ENCODE measurements at regions not wholly inside any gene's neighbourhood (a gene's known extent, or its start where the extent isn't known, plus 50 kb on each side); places are given as distances from the start of the nearest gene placed in this dataset.
"Not testable (repeated sequence)": the region's sequence is repeated elsewhere in the genome, so short reads cannot be mapped to it uniquely, and the experiment has no call there.

DNA sequence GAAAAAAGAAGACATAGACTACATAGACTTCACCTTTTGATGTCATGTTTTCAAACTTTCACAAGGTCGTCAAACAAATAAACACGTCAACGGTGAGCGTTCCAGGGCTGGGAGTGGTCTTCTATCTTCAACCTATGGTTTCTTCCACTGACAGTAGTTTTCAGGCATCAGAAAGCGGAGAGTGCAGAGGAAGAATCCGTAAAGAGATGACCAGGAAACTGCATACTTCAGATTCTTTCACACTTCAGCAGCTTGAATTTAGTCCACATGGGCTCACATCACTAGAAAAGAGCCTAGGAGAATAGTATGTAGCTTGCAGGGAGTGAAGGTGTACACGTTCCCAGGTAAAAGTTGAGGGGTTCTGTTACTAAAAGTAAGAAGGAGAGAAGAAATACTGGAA is 58.5 kb downstream of the NPY1R start:
- DNase-seq: no peak

DNA sequence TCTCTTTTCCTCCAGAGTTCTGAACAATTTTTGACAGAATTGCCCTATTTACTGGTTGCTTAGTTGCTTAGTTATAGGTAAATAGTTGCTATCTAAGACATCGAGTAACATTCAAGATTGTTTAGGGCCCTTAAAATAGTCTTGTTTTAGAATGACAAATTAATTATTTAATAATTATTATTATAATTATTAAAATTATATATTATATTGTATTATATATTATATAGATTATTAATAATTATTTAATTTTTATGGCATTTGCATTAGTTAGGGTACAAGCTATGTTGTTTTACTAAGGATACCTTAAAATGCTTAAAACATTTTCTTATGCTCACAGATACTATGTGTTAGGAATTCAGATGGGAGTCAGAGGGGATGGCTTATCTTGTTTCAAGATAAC is 59.2 kb downstream of the NPY1R start:
- DNase-seq: no peak

DNA sequence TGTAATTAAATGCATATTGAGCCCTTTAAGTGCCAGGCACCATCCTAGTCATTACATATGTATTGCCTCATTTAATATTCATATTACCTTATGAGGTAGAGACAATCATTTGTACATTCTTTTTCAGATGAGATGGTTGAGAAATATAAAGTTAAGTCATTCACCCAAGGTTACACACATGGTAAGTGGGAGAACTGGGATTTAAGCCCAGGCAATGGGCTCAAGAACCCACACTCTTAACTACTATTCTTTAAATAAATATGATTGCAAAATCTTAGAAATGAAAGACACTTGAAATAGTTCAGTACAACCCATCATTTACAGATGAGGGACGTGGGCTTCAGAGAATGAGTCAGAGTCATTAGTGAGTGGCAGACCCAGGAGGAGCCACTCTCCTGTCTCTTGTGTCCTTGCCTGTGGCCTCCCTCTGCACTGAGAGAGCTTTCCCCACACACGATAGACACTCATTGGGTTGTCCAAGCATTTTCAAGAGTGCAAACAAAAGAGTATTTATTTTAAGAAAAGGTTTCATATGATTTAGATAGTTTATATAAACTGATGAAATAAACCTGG is 60.8 kb downstream of the NPY1R start:
- no peak for DNase-seq

DNA sequence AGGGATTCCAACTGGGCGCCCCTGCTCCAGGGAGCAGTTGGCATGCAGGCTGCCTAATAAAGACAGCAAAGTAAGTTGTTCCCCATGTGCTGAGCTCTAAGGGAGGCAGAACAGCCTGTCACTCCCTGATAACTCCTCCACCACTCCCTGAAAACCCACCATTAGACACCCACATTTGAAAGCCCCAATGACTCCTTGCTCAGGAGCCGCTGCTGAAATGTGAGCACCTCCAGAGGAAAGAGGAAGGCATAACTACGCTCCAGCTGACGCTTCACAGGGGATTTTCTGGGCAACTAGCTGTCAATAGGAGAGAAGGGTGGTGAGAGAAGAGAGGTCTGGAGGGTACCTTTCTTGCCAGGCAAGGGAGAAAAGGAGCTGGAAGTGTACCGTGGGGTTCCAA is 62.5 kb downstream of the NPY1R start:
- DNase-seq: no peak

DNA sequence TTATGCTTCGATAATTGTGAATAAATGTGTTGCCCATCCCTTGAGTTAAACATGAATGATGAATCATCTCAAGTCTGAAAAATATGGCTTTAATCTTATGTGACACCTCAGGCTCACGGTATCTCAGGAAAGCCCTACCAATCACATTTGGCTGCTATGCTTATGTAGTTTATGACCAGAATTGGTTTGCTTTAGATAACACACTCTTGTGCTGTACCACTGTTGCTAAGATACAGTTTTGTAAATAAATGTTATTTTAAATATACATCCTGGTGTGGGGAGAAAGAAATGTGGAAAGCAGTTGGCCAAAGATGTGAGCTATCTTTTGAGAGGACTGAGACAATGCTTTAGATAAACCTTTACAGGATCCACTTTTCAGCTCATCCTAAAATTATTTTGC is 63.2 kb downstream of the NPY1R start:
- no peak for DNase-seq

DNA sequence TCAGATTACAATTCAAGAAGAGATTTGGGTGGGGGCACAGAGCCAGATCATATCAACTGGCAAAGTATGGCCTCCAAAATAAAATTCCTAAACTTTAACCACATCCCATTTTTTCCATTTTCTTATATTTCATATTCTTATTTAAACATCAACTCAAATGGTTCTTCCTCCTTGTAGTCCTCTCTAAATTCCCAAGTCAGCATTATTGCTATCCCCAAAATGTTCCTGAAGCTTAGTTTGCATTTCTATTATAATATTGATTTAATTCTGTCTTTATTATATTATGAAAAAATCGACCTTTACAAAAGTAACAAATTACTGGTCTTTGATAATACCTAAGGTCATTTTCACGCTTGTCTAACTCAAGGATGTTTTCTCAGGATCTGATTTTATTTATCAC is 67.5 kb downstream of the NPY1R start:
- DNase-seq: no peak

DNA sequence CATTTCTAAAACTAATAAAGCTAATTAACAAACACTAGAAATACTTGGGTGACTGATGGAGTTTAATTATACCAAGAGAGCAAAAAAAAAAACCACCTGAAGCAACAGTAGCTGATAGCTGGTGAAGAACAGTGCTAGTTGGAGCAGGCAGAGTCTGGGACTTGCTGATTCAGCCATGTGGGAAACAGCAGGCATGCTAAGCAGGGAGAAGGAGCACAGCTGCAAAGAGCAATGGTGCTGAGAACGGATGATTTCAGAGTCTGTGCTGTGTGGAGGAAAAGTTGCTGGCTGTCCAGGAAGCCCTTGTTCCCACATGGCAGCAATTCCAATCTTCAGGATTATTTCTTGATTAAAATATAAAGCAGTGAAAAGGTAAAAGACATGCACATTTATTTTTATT is 68.8 kb downstream of the NPY1R start:
- no peak for DNase-seq

DNA sequence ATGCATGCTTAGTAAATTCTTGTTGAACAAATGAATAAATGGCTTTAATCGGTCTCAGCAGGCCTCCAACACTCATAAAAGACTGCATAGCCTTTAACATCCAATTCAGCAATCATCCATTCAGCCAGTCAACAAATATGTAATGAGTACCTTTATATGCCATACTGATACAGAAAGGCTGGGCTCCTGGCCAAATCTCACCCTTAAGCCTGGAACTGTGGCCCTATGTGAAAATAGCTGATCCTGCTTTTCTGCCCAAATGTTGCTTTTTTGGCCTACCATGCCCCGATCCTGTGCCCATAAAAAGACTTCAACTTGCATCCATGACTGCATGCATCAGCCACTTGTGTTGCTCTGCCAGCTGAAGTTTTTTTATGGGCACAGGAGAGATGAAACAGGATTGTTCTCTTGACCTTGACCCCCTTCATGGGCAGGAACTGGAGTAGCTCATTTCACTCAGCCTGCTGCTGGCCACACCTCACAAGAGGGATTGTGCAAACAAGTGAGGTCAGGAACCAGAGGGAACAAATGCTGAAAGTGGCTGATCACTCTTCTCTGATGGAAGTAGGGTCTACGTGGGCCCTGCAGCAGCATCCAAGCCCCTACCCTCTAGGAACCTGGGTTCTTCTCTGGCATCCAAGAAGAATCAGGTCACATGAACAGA is 75.6 kb downstream of the NPY1R start:
- no peak for DNase-seq

DNA sequence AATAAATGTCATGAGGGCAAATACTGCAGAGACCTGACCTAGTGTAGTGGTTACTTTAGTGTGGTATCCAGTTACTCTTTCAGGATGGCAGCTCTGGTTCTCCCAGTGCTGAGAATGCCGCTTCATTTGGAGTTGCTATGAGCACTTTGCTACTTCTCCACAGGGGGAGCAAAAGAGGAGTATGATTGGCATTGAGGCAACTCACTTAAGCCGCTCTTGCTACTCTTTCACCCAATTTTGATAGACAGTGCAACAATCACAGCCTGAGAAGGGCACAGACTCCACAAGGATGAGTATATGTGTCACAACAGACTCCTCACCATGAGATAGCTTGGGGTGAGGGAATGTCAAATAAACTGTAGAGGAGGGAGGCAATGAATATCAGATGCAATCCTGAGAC is 81.2 kb downstream of the NPY1R start:
- DNase-seq: no peak

DNA sequence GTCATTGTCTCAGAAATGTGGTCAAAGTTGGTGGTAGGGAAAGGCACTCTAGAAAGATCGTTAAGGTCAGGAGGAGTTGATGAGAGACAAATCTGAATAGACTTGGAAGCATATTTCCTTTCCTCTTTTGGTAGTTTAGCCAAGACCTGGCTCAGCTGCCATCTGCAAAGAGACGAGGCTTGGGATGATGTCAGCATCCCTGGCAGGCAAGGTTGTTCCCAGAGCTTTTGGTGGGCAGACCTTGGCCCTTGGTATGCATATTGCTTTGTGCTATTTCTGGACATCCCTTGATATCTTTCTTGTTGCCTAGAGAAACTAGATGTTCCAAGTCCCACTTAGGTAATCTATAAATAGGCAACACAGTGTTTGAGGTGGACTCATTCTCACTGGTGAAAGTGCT is 82.4 kb upstream of the NAF1 start:
- DNase-seq: peak; percentile 71

DNA sequence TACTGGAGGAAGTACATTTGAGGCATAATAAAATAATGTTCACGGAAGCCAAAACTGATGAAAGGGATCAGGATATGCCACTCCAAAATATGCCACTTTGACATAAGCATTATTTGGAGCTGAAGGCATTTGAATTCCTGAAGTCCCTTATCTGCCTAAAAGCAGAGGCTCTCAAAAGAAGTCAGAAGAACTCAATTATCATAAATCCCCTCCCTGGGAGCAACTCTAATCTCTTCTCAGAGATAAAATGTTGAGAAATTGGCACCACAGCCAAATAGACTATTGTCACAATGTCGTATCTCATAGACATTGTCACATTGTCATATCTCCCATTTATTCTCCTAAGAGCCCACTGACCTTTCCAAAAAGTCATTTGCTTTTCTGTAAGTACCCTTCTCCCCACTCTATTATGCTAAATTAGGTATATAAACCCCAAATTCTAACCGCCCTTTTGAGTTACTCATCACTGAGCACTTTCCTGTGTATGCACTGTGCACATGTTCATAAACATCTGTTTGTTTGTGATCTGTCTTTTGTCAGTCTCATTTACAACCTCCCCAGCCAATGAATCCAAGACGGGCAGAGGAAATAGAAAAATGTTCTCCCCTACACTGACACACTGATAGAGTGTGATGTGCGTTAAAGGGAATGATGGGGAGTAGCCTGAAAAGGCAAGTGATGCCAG is 78.5 kb upstream of the NAF1 start:
- no peak for DNase-seq

DNA sequence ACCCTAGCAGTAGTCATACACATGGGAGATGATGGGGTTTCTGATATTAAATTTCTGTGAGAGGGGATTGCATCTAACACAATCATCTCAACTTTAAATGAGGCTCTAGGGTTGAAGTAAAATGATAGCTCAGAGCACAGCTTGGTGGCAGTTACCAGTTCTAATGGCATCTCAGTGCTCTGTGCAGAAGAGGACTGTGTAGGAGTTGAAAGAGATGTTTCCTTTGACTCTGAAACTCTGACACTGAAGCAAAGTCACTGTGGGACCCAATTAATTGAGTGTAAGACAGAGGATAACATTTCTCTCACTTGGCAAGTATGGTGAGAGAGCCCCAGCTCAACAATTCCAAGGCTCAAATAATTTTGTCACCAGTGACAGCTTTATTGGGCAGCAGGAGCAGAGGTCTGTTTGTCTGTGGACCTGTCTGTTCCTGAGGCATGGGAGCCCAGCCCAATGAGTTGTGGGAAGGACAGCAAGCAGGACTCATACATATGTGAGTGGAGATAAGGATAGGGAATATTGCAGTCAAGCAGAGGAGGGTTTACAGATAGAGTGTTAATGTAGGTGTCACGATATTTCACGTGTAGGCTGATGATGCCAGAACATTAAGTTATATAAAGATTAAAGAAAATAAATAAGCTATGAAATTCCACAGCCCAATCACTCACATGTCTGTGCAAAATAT is 76.7 kb upstream of the NAF1 start:
- DNase-seq: no peak

DNA sequence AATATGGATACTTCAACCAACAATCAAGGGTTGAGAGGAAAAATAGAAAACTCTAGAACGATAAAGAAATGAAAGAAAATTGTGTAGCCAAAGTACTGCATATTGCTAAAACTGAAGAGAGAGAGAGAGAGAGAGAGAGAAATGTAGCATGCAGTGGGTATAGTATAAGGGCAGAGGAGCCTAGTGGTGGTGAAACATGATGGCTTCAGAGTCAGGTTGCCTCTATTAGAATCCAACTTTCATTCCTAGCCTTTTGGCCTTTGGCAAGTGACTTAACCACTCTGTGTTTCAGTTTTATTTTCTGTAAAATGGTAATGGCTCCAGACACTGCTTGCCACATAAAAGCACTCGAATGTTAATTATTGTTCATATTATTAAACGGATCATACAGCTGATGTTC is 71.2 kb upstream of the NAF1 start:
- no peak for DNase-seq

DNA sequence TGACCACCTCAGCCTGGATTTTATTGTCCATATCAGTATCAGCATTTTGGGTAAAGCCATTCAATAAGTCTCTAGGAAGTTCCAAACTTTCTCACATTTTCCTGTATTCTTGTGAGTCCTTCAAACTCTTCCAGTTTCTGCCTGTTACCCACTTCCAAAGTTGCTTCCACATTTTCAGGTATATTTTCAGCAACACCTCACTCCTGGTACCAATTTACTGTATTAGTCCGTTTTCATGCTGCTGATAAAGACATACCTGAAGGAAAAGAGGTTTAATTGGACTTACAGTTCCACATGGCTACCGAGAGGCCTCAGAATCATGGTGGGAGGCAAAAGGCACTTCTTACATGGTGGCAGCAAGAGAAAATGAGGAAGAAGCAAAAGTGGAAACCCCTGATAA is 69.7 kb upstream of the NAF1 start:
- DNase-seq: not testable (repeated sequence)

DNA sequence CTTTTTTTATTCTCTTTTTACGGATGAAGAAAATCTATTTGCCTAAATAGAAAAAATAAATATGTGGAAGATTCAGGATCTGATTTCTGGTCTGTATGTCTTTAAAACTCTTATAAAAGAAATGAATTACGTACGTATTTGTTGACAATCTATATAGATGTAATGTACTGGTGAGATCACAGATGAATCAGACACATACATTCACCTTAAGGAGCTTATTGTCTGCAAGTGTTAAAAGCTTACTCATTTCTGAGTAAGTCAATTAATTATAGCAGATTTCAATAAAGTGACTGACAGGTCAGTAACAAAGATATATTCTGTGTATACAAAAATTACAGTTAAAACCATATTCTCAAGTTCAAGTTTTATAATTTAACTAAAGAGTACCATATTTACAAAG is 66.6 kb upstream of the NAF1 start:
- no peak for DNase-seq

DNA sequence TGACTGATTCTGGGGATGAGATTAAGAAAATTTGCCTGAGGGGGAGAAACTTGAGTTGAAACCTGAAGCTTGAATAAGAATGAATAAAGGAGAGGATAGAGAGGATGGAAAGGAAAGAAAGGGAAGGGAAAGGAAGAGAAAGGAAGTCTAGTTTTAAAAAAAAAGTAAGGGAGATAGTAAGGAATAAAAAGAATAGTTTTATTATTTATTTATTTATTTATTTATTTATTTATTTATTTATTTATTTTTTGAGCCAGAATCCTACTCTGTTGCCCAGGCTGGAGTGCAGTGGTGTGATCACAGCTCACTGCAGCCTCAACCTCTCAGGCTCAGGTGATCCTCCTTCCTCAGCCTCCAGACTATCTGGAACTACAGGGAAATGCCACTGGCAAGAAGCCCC is 62.0 kb upstream of the NAF1 start:
- DNase-seq: no peak

DNA sequence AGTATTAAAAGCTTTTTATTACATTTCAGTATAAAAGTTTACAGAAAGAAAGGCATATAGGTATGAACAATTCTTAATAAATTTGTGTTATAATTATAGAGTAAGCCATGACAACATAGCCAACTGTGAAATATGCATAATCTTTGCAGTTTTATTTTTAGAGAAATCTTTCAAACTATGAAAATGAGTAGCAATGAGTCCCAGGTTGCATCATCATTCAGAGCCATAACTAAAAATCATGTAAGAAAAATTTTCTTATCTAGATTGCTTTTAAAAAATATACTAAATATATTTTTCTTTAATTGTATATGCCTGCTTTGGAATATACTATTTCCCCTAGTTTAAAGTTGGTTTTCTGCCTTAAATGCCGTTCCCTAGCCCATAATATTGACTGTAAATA is 54.8 kb upstream of the NAF1 start:
- no peak for DNase-seq

DNA sequence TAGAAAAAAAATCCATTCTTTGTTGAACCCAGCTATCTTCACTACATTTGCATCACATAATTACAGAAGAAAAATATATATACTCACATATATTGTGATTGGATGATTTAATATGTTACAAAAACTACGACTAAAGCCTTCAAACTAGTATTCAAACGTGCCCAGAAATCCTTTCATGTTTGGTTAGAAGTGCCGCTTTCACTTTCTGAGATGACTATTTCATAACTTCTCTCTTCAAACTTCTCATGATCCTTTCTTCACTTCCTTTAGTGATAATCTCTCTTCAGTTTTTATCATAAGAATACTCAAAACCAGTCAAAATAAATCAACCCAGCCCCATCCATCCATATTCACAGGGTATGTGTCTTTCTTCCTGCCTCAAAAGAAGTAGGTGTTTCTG is 50.8 kb upstream of the NAF1 start:
- DNase-seq: peak; percentile 48
